KMS-11 (cell line): ENCODE measurements at regions not wholly inside any gene's neighbourhood (a gene's known extent, or its start where the extent isn't known, plus 50 kb on each side); places are given as distances from the start of the nearest gene placed in this dataset.

ENCODE experiments used
- H2AFZ ChIP-seq: fragments of 200-600 bp; sonication (generic); 2 replicates; pipeline ENCODE4 v1.6.1; 2016; ENCODE audit warnings: antibody characterized with exemption, mixed run types, low read depth
- H3K27ac ChIP-seq: fragments of 200-600 bp; sonication (generic); 2 replicates; pipeline ENCODE4 v1.6.1; 2016; ENCODE audit warnings: mild to moderate bottlenecking, mixed run types
- H3K27me3 ChIP-seq: fragments of 200-600 bp; sonication (generic); 2 replicates; pipeline ENCODE4 v1.6.1; 2017; ENCODE audit warnings: mild to moderate bottlenecking, low read depth, mixed run types, moderate library complexity; ENCODE audit not compliant: insufficient read depth
- H3K36me3 ChIP-seq: fragments of 200-600 bp; sonication (generic); 2 replicates; pipeline ENCODE4 v1.6.1; 2017; ENCODE audit warnings: mild to moderate bottlenecking, mixed run types; ENCODE audit not compliant: insufficient read depth
- H3K4me1 ChIP-seq: fragments of 200-600 bp; sonication (generic); 2 replicates; pipeline ENCODE4 v1.6.1; 2016; ENCODE audit warnings: mild to moderate bottlenecking, low read depth, mixed run types; ENCODE audit not compliant: poor library complexity, severe bottlenecking
- H3K4me2 ChIP-seq: fragments of 200-600 bp; sonication (generic); 2 replicates; pipeline ENCODE4 v1.7.0; 2016; ENCODE audit warnings: mild to moderate bottlenecking, mixed run types
- H3K4me3 ChIP-seq: fragments of 200-600 bp; sonication (generic); IDR thresholded peaks from 2 replicates; pipeline ENCODE4 v1.6.1; 2017; ENCODE audit warnings: low read depth, low read length, mixed read lengths; ENCODE audit not compliant: insufficient read depth
- H3K79me2 ChIP-seq: fragments of 200-600 bp; sonication (generic); 2 replicates; pipeline ENCODE4 v1.6.1; 2016; ENCODE audit warnings: low read depth, mixed run types; ENCODE audit not compliant: insufficient read depth
- H3K9ac ChIP-seq: fragments of 200-600 bp; sonication (generic); 2 replicates; pipeline ENCODE4 v1.6.1; 2016; ENCODE audit warnings: mild to moderate bottlenecking, mixed run types
- H4K20me1 ChIP-seq: fragments of 200-600 bp; sonication (generic); 2 replicates; pipeline ENCODE4 v1.6.1; 2016; ENCODE audit warnings: mild to moderate bottlenecking, mixed run types; ENCODE audit not compliant: insufficient read depth
- CTCF ChIP-seq: fragments of 200-600 bp; sonication (generic); conservative IDR thresholded peaks from 2 replicates; pipeline ENCODE4 v1.6.1; 2017; ENCODE audit warnings: low read depth, mild to moderate bottlenecking, antibody characterized with exemption, low read length, moderate library complexity, mixed read lengths

DNA sequence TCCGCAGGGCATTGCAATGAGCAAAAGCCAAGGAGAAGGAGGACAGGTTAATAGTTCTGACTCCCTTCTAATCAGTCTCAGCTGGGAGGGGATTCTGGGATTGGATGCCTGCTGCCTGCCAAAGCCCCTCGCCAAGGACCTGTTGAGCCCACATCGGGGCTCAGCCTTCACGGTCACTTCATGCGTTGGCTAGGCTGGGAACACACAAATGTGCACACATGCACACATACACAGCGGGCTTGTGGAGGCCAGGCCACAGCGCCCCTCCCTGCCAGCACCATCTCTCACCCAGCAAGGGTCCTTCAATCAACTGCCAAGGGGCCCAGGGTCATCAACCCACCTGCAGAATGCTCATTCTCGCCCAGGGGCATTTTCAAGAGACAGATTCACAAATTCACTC is 113.9 kb downstream of the C5orf15 start:
- Histone ChIP-seq H3K4me2 (no peak overlapping the region), H3K36me3 (no peaks in the 10 kb centered on the region), H3K4me1 (peaks cover 14% of the 10 kb centered on the region), H3K27ac (no peak overlapping the region), H3K79me2 (no peaks in the 10 kb centered on the region), H3K27me3 (no peaks in the 10 kb centered on the region), H2AFZ (no peak overlapping the region), H3K4me3 (no peak overlapping the region), H3K9ac (no peak overlapping the region), H4K20me1 (no peaks in the 10 kb centered on the region)
- TF ChIP-seq CTCF = no peak

- H3K27ac ChIP-seq = no peak overlapping the region
- no peaks in the 10 kb centered on the region for H3K27me3 ChIP-seq
- no peak overlapping the region for H3K4me2 ChIP-seq
- H4K20me1 ChIP-seq = no peaks in the 10 kb centered on the region
- TF ChIP-seq CTCF = no peak
- H2AFZ ChIP-seq = no peak overlapping the region
- H3K9ac ChIP-seq = no peak overlapping the region
- H3K79me2 ChIP-seq = no peaks in the 10 kb centered on the region
- peaks cover 14% of the 10 kb centered on the region for H3K4me1 ChIP-seq
- H3K4me3 ChIP-seq = no peak overlapping the region
- H3K36me3 ChIP-seq = no peaks in the 10 kb centered on the region
Measured at GRCh38 chr5:133853646-133854365, 114.6 kb downstream of the C5orf15 start.

- no peaks in the 10 kb centered on the region for H3K79me2 ChIP-seq
- H3K27me3 ChIP-seq = no peaks in the 10 kb centered on the region
- H2AFZ ChIP-seq = no peak overlapping the region
- H3K27ac ChIP-seq = no peak overlapping the region
- H3K4me2 ChIP-seq = no peak overlapping the region
- no peak for TF ChIP-seq CTCF
- H4K20me1 ChIP-seq = no peaks in the 10 kb centered on the region
- peaks cover 36% of the 10 kb centered on the region for H3K4me1 ChIP-seq
- H3K36me3 ChIP-seq = no peaks in the 10 kb centered on the region
- H3K4me3 ChIP-seq = no peak overlapping the region
- no peak overlapping the region for H3K9ac ChIP-seq
Measured at GRCh38 chr5:133851521-133851920, 116.9 kb downstream of the C5orf15 start.

DNA sequence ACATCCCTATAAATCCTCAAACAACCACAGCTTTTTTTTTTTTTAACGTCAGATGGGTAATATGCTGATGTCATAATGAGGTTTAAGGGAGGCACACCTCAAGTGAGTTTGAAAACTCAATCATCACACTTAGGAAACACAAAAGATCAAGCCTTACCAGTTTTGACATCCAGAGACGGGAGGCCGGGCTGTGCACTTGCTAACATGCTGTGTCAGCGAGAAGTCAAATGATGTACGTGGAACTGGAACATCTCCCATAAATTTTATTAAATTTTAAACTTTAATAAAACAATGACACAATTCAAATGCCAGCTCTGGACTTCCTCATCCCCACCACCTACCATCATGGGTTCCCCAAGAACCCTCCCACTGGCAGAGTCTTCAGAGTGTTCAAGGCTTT is 117.6 kb downstream of the C5orf15 start:
- no peak overlapping the region for H3K27ac ChIP-seq
- no peaks in the 10 kb centered on the region for H3K27me3 ChIP-seq
- no peak overlapping the region for H3K4me2 ChIP-seq
- H3K36me3 ChIP-seq = no peaks in the 10 kb centered on the region
- H3K79me2 ChIP-seq = no peaks in the 10 kb centered on the region
- H3K4me1 ChIP-seq = peaks cover 43% of the 10 kb centered on the region
- no peaks in the 10 kb centered on the region for H4K20me1 ChIP-seq
- no peak overlapping the region for H2AFZ ChIP-seq
- no peak overlapping the region for H3K9ac ChIP-seq
- no peak for TF ChIP-seq CTCF
- no peak overlapping the region for H3K4me3 ChIP-seq
